ENCODE measurements at regions not wholly inside any gene's neighbourhood (a gene's known extent, or its start where the extent isn't known, plus 50 kb on each side); places are given as distances from the start of the nearest gene placed in this dataset.

GRCh38 chr18:77607087-77607486 lies 357.4 kb downstream of the GALR1 start:
- no peak overlapping the region for H3K4me3 ChIP-seq (ENCODE audit: low read depth, low read length)
- TF ChIP-seq CTCF (IDR thresholded peaks at IDR 0.05; ENCODE audit: insufficient read depth, low read length): no peak
- DNase-seq (ENCODE audit: low read depth): no peak

GRCh38 chr18:77608807-77609206 lies 359.2 kb downstream of the GALR1 start:
- H3K4me3 ChIP-seq (ENCODE audit: low read depth, low read length): no peak overlapping the region
- no peak for TF ChIP-seq CTCF (IDR thresholded peaks at IDR 0.05; ENCODE audit: insufficient read depth, low read length)
- DNase-seq (ENCODE audit: low read depth): no peak

- no peak overlapping the region for H3K4me3 ChIP-seq (ENCODE audit: low read depth, low read length)
- no peak for DNase-seq (ENCODE audit: low read depth)
- no peak for TF ChIP-seq CTCF (IDR thresholded peaks at IDR 0.05; ENCODE audit: insufficient read depth, low read length)
These were observed 368.0 kb downstream of the GALR1 start for GRCh38 chr18:77617694-77618093.

DNA sequence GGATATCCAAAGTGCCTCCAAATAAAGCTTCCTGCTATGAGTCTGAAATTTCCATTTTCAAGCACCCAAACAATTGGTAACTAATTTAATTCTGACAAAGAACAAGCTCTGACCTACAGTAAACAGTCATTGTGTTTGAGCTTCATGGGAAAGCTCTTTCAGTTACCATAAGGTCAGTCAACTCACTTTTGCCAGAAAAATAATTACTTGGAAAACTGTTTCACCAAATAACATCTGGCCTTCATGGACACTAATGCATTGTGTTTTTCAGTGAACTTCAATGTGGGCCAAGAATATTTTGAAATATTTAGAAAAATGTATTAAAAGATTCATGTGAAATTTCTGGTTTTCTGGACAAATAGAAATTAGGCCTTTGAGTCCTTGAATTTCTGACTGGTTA lies 369.9 kb downstream of the GALR1 start:
- DNase-seq (ENCODE audit: low read depth): no peak
- no peak overlapping the region for H3K4me3 ChIP-seq (ENCODE audit: low read depth, low read length)
- no peak for TF ChIP-seq CTCF (IDR thresholded peaks at IDR 0.05; ENCODE audit: insufficient read depth, low read length)

GRCh38 chr18:77622009-77622692 lies 372.5 kb downstream of the GALR1 start:
- DNase-seq (ENCODE audit: low read depth): no peak
- H3K4me3 ChIP-seq (ENCODE audit: low read depth, low read length): no peak overlapping the region
- TF ChIP-seq CTCF (IDR thresholded peaks at IDR 0.05; ENCODE audit: insufficient read depth, low read length): no peak

GRCh38 chr18:77632758-77633157 lies 383.1 kb downstream of the GALR1 start:
- DNase-seq (ENCODE audit: low read depth): no peak
- H3K4me3 ChIP-seq (ENCODE audit: low read depth, low read length): no peak overlapping the region
- TF ChIP-seq CTCF (IDR thresholded peaks at IDR 0.05; ENCODE audit: insufficient read depth, low read length): no peak

DNA sequence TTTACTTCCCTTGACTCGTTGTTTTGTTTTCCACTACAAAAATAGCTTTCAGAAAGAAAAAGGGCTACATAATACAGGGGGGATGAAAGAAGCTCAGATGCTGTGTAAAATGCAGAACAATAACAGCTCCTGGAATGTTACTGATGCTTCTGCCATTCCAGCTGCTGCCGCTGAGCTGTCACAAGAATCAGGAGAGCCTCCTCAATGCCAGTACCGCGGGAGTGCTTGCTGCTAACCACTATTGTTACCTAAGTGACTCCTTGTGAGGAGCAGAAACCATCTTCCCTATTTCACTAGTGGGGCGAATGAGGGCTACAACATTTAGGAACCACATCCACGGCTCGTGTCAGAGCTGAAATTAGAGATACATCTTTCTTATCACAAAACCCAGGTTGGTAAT lies 384.8 kb downstream of the GALR1 start:
- TF ChIP-seq CTCF (IDR thresholded peaks at IDR 0.05; ENCODE audit: insufficient read depth, low read length): no peak
- no peak overlapping the region for H3K4me3 ChIP-seq (ENCODE audit: low read depth, low read length)
- DNase-seq (ENCODE audit: low read depth): no peak

Data from fibroblast of the aortic adventitia (primary cell).